ENCODE measurements at regions not wholly inside any gene's neighbourhood (a gene's known extent, or its start where the extent isn't known, plus 50 kb on each side); places are given as distances from the start of the nearest gene placed in this dataset.

DNA sequence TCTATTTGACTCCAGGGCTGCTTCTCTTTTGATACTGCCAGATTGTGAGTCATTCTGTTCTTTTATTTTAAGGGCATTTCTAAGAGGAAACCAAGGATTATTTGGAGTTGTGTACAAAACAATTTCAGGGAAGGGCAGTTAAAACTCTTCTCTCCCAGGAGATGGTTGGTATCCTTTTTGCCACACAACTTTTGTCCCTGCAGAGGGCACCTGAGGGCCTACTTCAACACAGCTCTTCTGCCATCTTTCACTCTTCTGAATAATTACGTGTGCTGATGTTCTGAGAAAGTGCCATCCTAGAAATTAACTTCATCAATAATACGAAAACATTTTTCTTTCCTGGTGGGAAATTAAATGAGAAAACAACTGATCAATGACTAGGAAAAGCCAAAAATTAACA lies 75.7 kb upstream of the GADL1 start:
- TF ChIP-seq HDAC2 (CRISPR knock-in tag; IDR thresholded peaks at IDR 0.05), result no peak
- TF ChIP-seq ZNF598 (CRISPR knock-in tag; IDR thresholded peaks at IDR 0.05; ENCODE audit: borderline replicate concordance), result no peak
- TF ChIP-seq ZBTB7A (CRISPR knock-in tag; IDR thresholded peaks at IDR 0.05), result no peak
- TF ChIP-seq POLR2AphosphoS5 (IDR thresholded peaks at IDR 0.05; ENCODE audit: low read depth, low read length), result no peak
- no peak for TF ChIP-seq CBX2 (IDR thresholded peaks at IDR 0.05; ENCODE audit: low read depth, low read length)
- no peak for TF ChIP-seq CBX2 (CRISPR knock-in tag; IDR thresholded peaks at IDR 0.05; ENCODE audit: low read depth)

Measured in HepG2 (cell line).